GM23248 (cell line): ENCODE measurements at regions not wholly inside any gene's neighbourhood (a gene's known extent, or its start where the extent isn't known, plus 50 kb on each side); places are given as distances from the start of the nearest gene placed in this dataset.

ENCODE experiments used
- EZH2 ChIP-seq: fragments of 200-600 bp; sonication (generic); IDR thresholded peaks from 2 replicates; pipeline ENCODE4 v1.6.1; 2018; ENCODE audit warnings: antibody characterized with exemption, mild to moderate bottlenecking; ENCODE audit not compliant: insufficient read depth, poor library complexity, severe bottlenecking
- EZH2phosphoT487 ChIP-seq: fragments of 200-600 bp; sonication (generic); IDR thresholded peaks from 2 replicates; pipeline ENCODE4 v1.6.1; 2018; ENCODE audit warnings: antibody characterized with exemption, moderate library complexity, mild to moderate bottlenecking, low read depth; ENCODE audit not compliant: insufficient read depth

- no peak for TF ChIP-seq EZH2
- no peak for TF ChIP-seq EZH2phosphoT487
Measured at GRCh38 chrX:38500866-38501265, 60.5 kb upstream of the TSPAN7 start.
